Prostate gland (tissue), 2 donors: ENCODE measurements at regions not wholly inside any gene's neighbourhood (a gene's known extent, or its start where the extent isn't known, plus 50 kb on each side); places are given as distances from the start of the nearest gene placed in this dataset.

Source experiments
- CTCF ChIP-seq, 4 experiments: fragments of 200-600 bp in 2 of 4; fragments of 450-650 bp in 2 of 4; sonication (generic) in 2 of 4; IDR thresholded peaks; 1 replicate in 3 of 4; 2 replicates in 1 of 4; pipeline ENCODE4 v1.5.1; 2016 to 2019; ENCODE audit warnings: antibody characterized with exemption in 4 of 4, mild to moderate bottlenecking in 2 of 4, moderate library complexity in 2 of 4
- POLR2A ChIP-seq: fragments of 450-650 bp; IDR thresholded peaks from one replicate; pipeline ENCODE4 v1.6.1; 2016; ENCODE audit warnings: antibody characterized with exemption, mild to moderate bottlenecking

GRCh38 chr18:73707035-73707434 lies 440.6 kb downstream of the FBXO15 start:
- TF ChIP-seq CTCF (IDR thresholded peaks at IDR 0.05) (no peak), POLR2A (no peak)
